MM.1S (cell line): ENCODE measurements at regions not wholly inside any gene's neighbourhood (a gene's known extent, or its start where the extent isn't known, plus 50 kb on each side); places are given as distances from the start of the nearest gene placed in this dataset.

Experiments
- DNase-seq: peaks from one replicate; pipeline ENCODE4 v3.0.0-alpha.2; 2015
- H2AFZ ChIP-seq: fragments of 300-600 bp; sonication (generic); 2 replicates; pipeline ENCODE4 v1.6.0; 2016; ENCODE audit warnings: antibody characterized with exemption, low read length
- H3F3A ChIP-seq: fragments of 300-600 bp; sonication (generic); 2 replicates; pipeline ENCODE4 v1.6.1; 2016; ENCODE audit warnings: mild to moderate bottlenecking, antibody characterized with exemption, low read length, moderate library complexity, mixed read lengths; ENCODE audit not compliant: insufficient read depth
- H3K27ac ChIP-seq: fragments of 300-600 bp; sonication (generic); 2 replicates; pipeline ENCODE4 v1.5.1; 2016; ENCODE audit warnings: mild to moderate bottlenecking, low read length
- H3K27me3 ChIP-seq: fragments of 300-600 bp; sonication (generic); replicated peaks from 2 replicates; pipeline ENCODE4 v1.6.0; 2016; ENCODE audit warnings: low read length; ENCODE audit not compliant: insufficient read depth
- H3K36me3 ChIP-seq: fragments of 300-600 bp; sonication (generic); replicated peaks from 2 replicates; pipeline ENCODE4 v1.6.1; 2016; ENCODE audit warnings: mild to moderate bottlenecking, low read length, mixed read lengths; ENCODE audit not compliant: insufficient read depth
- H3K4me1 ChIP-seq: fragments of 300-600 bp; sonication (generic); 2 replicates; pipeline ENCODE4 v1.6.1; 2016; ENCODE audit warnings: low read length, mixed read lengths
- H3K4me2 ChIP-seq: fragments of 300-600 bp; sonication (generic); 2 replicates; pipeline ENCODE4 v1.6.0; 2016; ENCODE audit warnings: low read depth, low read length
- H3K4me3 ChIP-seq: fragments of 300-600 bp; sonication (generic); 2 replicates; pipeline ENCODE4 v1.5.1; 2016; ENCODE audit warnings: low read length, mixed read lengths
- H3K79me2 ChIP-seq: fragments of 300-600 bp; sonication (generic); 2 replicates; pipeline ENCODE4 v1.6.1; 2016; ENCODE audit warnings: mixed run types, low read length, mixed read lengths
- H3K9ac ChIP-seq: fragments of 300-600 bp; sonication (generic); 2 replicates; pipeline ENCODE4 v1.6.1; 2016; ENCODE audit warnings: low read length, mixed read lengths
- H3K9me2 ChIP-seq: fragments of 300-600 bp; sonication (generic); replicated peaks from 2 replicates; pipeline ENCODE4 v1.6.1; 2016; ENCODE audit warnings: mild to moderate bottlenecking, low read length, mixed read lengths; ENCODE audit not compliant: insufficient read depth
- H3K9me3 ChIP-seq: fragments of 300-600 bp; sonication (generic); replicated peaks from 2 replicates; pipeline ENCODE4 v1.6.1; 2016; ENCODE audit warnings: mild to moderate bottlenecking, low read length, mixed read lengths; ENCODE audit not compliant: insufficient read depth
- H4K20me1 ChIP-seq: fragments of 300-600 bp; sonication (generic); 2 replicates; pipeline ENCODE4 v1.6.1; 2016; ENCODE audit warnings: mild to moderate bottlenecking, low read length, moderate library complexity, mixed read lengths; ENCODE audit not compliant: insufficient read depth
- EZH2 ChIP-seq: fragments of 300-600 bp; sonication (generic); optimal IDR thresholded peaks from 2 replicates; pipeline ENCODE3; 2017; ENCODE audit warnings: low read depth, mild to moderate bottlenecking, antibody characterized with exemption, low read length, mixed read lengths
- EZH2phosphoT487 ChIP-seq: fragments of 300-600 bp; sonication (generic); IDR thresholded peaks from 2 replicates; pipeline ENCODE4 v1.6.1; 2018; ENCODE audit warnings: antibody characterized with exemption, low read length
- TF ChIP-seq, protein P1 (sequence below): fragments of 300-600 bp; sonication (generic); IDR thresholded peaks from 2 replicates; pipeline ENCODE4 v1.5.1; 2016; ENCODE audit warnings: antibody characterized with exemption, low read length, mixed read lengths

DNA sequence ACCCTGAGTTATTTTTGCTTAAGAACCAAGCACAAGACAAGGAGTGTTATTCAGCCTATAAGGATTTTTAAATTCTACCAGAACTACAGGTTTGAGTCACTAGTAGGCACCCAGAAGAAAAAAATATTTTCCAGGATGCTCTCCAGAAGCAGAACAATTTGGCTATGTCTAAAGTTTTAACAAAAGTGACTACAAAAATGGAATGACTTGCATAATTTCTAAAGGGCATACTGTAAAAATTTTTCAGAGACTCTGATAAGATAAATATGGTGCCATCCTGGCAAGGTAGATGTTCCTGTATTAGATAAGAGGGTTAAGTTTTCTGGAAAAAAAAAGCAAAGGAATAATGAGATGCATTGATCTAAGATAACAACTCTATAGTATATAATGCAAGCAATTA, 68.6 kb upstream of the FAM9A start:
- H3K36me3 ChIP-seq: no peaks in the 10 kb centered on the region
- H3K4me3 ChIP-seq: no peak overlapping the region
- no peak for DNase-seq
- H3K9ac ChIP-seq: no peak overlapping the region
- H4K20me1 ChIP-seq: no peaks in the 10 kb centered on the region
- no peaks in the 10 kb centered on the region for H3K4me1 ChIP-seq
- H3F3A ChIP-seq: no peaks in the 10 kb centered on the region
- TF ChIP-seq, protein P1, sequence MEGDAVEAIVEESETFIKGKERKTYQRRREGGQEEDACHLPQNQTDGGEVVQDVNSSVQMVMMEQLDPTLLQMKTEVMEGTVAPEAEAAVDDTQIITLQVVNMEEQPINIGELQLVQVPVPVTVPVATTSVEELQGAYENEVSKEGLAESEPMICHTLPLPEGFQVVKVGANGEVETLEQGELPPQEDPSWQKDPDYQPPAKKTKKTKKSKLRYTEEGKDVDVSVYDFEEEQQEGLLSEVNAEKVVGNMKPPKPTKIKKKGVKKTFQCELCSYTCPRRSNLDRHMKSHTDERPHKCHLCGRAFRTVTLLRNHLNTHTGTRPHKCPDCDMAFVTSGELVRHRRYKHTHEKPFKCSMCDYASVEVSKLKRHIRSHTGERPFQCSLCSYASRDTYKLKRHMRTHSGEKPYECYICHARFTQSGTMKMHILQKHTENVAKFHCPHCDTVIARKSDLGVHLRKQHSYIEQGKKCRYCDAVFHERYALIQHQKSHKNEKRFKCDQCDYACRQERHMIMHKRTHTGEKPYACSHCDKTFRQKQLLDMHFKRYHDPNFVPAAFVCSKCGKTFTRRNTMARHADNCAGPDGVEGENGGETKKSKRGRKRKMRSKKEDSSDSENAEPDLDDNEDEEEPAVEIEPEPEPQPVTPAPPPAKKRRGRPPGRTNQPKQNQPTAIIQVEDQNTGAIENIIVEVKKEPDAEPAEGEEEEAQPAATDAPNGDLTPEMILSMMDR: no peak
- TF ChIP-seq EZH2phosphoT487 (no peak), EZH2 (no peak)
- no peaks in the 10 kb centered on the region for H3K79me2 ChIP-seq
- no peaks in the 10 kb centered on the region for H3K9me3 ChIP-seq
- no peak overlapping the region for H3K4me2 ChIP-seq
- no peak overlapping the region for H2AFZ ChIP-seq
- H3K9me2 ChIP-seq: no peaks in the 10 kb centered on the region
- H3K27ac ChIP-seq: no peak overlapping the region
- no peaks in the 10 kb centered on the region for H3K27me3 ChIP-seq

DNA sequence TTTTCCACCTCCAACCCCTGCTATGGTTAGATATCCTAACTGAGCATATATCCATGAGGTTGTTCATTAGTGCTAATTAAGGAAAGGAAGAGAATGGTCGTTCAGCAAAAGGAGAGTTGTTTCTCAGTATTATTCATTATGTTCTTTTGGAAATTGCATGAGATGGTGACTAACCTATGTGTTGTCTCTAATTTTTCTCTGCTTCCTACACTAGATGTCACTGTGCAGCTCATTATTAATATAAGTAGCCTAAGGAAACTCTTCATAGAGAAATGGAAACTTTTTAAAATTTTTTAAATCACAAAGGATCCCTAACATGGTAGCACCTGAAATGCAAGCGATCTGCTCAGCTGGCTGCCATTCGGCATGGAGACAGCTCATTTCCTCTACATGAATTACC, 67.7 kb upstream of the FAM9A start:
- Histone ChIP-seq H3K27me3 (no peaks in the 10 kb centered on the region), H3F3A (no peaks in the 10 kb centered on the region), H3K4me1 (no peaks in the 10 kb centered on the region), H3K4me2 (no peak overlapping the region), H3K9me3 (no peaks in the 10 kb centered on the region), H2AFZ (no peak overlapping the region), H3K27ac (no peak overlapping the region), H3K9ac (no peak overlapping the region), H4K20me1 (no peaks in the 10 kb centered on the region), H3K4me3 (no peak overlapping the region), H3K79me2 (no peaks in the 10 kb centered on the region), H3K9me2 (no peaks in the 10 kb centered on the region), H3K36me3 (no peaks in the 10 kb centered on the region)
- no peak for DNase-seq
- TF ChIP-seq EZH2 (no peak), EZH2phosphoT487 (no peak)
- TF ChIP-seq, protein P1: peak; percentile 12; the same call in 1 of the 2 replicates

DNA sequence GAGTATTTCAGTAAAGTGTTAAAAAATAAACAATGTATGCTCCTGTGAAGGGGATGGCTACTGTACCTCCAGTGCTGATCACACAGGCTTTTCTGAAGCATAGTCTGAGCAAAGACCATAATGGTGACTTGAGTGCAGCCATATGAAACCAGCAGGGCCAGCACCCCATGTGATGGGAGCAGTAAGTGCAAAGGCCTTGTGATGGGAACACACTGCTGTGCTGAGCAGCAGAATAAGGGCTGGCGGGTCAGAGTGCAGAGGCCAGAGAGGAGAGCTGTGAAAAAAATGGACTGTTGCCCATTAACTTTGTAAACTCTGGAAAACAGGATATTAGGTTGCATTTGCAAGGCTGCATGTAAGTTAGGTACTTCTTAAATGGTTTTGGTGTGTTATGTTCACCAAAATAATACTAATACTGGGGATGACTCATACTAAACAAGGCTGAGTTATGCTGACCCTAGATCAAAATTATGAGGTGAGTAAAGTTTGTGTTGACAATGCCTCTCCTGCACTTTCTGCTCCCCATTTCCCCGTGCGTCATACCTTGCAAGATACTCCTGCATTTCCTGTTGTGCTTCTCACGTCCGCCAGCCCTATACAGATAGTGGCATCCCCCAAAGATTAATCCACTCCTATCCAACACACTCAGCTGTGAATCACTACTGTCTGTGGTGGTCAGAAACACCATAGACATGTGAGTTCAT, 67.0 kb upstream of the FAM9A start:
- H3K4me3 ChIP-seq: no peak overlapping the region
- no peaks in the 10 kb centered on the region for H3K9me3 ChIP-seq
- H3K27ac ChIP-seq: no peak overlapping the region
- no peaks in the 10 kb centered on the region for H4K20me1 ChIP-seq
- no peak overlapping the region for H3K9ac ChIP-seq
- no peaks in the 10 kb centered on the region for H3F3A ChIP-seq
- H2AFZ ChIP-seq: no peak overlapping the region
- TF ChIP-seq EZH2: no peak
- TF ChIP-seq, protein P1: no peak
- TF ChIP-seq EZH2phosphoT487: no peak
- H3K4me2 ChIP-seq: no peak overlapping the region
- no peaks in the 10 kb centered on the region for H3K36me3 ChIP-seq
- H3K9me2 ChIP-seq: no peaks in the 10 kb centered on the region
- DNase-seq: no peak
- no peaks in the 10 kb centered on the region for H3K4me1 ChIP-seq
- H3K27me3 ChIP-seq: no peaks in the 10 kb centered on the region
- no peaks in the 10 kb centered on the region for H3K79me2 ChIP-seq
